ENCODE measurements at regions not wholly inside any gene's neighbourhood (a gene's known extent, or its start where the extent isn't known, plus 50 kb on each side); places are given as distances from the start of the nearest gene placed in this dataset.
A peak's percentile ranks its signal among the peaks of the same experiment; 100 is the strongest.
"Not testable (repeated sequence)": the region's sequence is repeated elsewhere in the genome, so short reads cannot be mapped to it uniquely, and the experiment has no call there.

GRCh38 chr19:23984911-23985310 is 70.2 kb downstream of the ZNF726 start:
- not testable (repeated sequence) for DNase-seq

GRCh38 chr19:23986623-23987022 is 71.9 kb downstream of the ZNF726 start:
- DNase-seq: no peak

GRCh38 chr19:23991170-23991569 is 76.5 kb downstream of the ZNF726 start:
- peak; percentile 2 for DNase-seq

- no peak for DNase-seq
Observed at GRCh38 chr19:23992348-23992747, 77.7 kb downstream of the ZNF726 start.

- DNase-seq: no peak
Observed at GRCh38 chr19:23993440-23993839, 78.8 kb downstream of the ZNF726 start.

GRCh38 chr19:23996549-23996948 is 81.9 kb downstream of the ZNF726 start:
- DNase-seq: no peak

- no peak for DNase-seq
Observed at GRCh38 chr19:23998568-23998967, 83.9 kb downstream of the ZNF726 start.

- DNase-seq: no peak
Observed at GRCh38 chr19:23999821-24000610, 85.3 kb downstream of the ZNF726 start.

- DNase-seq: no peak
Observed at GRCh38 chr19:24000656-24001055, 86.0 kb downstream of the ZNF726 start.

GRCh38 chr19:24002256-24002945 is 84.6 kb upstream of the ZNF254 start:
- no peak for DNase-seq

GRCh38 chr19:24003537-24003936 is 83.5 kb upstream of the ZNF254 start:
- DNase-seq: no peak

- DNase-seq: no peak
Observed at GRCh38 chr19:24004166-24004565, 82.8 kb upstream of the ZNF254 start.

GRCh38 chr19:24029941-24030636 is 56.9 kb upstream of the ZNF254 start:
- DNase-seq: no peak

- DNase-seq: no peak
Observed at GRCh38 chr19:24032651-24033050, 54.3 kb upstream of the ZNF254 start.

- peak; percentile 93 for DNase-seq
Observed at GRCh38 chr19:24033301-24033962, 53.6 kb upstream of the ZNF254 start.

GRCh38 chr19:24033963-24034342 is 53.0 kb upstream of the ZNF254 start:
- DNase-seq: peak; percentile 55

GRCh38 chr19:24035261-24035880 is 51.6 kb upstream of the ZNF254 start:
- DNase-seq: not testable (repeated sequence)
